ENCODE measurements at regions not wholly inside any gene's neighbourhood (a gene's known extent, or its start where the extent isn't known, plus 50 kb on each side); places are given as distances from the start of the nearest gene placed in this dataset.

- Histone ChIP-seq H3K4me3 (ENCODE audit: insufficient read depth, low read depth, low read length) (no peak overlapping the region), H4K20me1 (ENCODE audit: insufficient read depth, low read length) (no peaks in the 10 kb centered on the region), H3K27ac (ENCODE audit: low read depth, low read length) (no peak overlapping the region), H3K9me3 (ENCODE audit: insufficient read depth, low read depth, low read length) (no peaks in the 10 kb centered on the region), H3K4me2 (ENCODE audit: low read length) (no peak overlapping the region), H2AFZ (ENCODE audit: low read depth, low read length) (no peak overlapping the region), H3K27me3 (ENCODE audit: insufficient read depth, low read length) (no peaks in the 10 kb centered on the region), H3K36me3 (ENCODE audit: insufficient read depth, low read length) (no peaks in the 10 kb centered on the region), H3K79me2 (ENCODE audit: insufficient read depth, low read length) (no peaks in the 10 kb centered on the region), H3K9ac (ENCODE audit: low read length) (no peak overlapping the region), H3K4me1 (ENCODE audit: insufficient read depth, low read length) (peaks cover 19% of the 10 kb centered on the region)
- Mint-ChIP-seq H3K27me3 (ENCODE audit: low read depth, unreplicated experiment) (no peaks in the 10 kb centered on the region), H3K36me3 (ENCODE audit: low read depth, unreplicated experiment) (no peaks in the 10 kb centered on the region), H3K4me3 (ENCODE audit: unreplicated experiment) (no peak overlapping the region), H3K9me3 (ENCODE audit: unreplicated experiment) (no peaks in the 10 kb centered on the region), H3K4me1 (ENCODE audit: low read depth, unreplicated experiment) (peaks cover 14% of the 10 kb centered on the region), H3K27ac (ENCODE audit: unreplicated experiment) (no peak overlapping the region)
- DNase-seq (ENCODE audit: low read depth): no peak
- TF ChIP-seq CTCF (IDR thresholded peaks at IDR 0.05; ENCODE audit: insufficient read depth, low read depth, low read length) (no peak), EZH2 (IDR thresholded peaks at IDR 0.05; ENCODE audit: insufficient read depth, low read length) (no peak)
- FAIRE-seq: no peak
Measured at GRCh38 chr14:98184457-98184856, 1087.5 kb downstream of the BCL11B start.

DNA sequence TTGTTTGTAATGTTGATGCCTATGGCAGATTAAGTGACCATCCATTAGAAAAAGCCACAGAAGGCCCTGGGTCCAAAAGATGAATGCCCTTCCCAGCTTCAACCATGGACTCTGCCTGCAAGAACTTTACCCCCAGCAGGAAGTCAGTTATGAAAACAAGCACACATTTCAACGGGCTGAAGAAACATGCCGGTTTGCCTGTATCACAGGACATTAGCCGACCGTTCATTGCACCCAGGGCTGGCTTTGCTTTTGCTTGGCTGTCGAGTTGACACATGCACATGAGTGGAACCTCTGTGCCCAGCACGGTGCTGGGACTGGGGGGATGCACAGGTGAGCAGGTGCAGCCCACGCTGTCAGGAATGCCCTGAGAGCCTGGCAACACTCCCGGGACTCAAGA is 1087.0 kb downstream of the BCL11B start:
- no peak overlapping the region for H3K4me3 Mint-ChIP-seq (ENCODE audit: unreplicated experiment)
- Histone ChIP-seq H3K4me1 (ENCODE audit: insufficient read depth, low read length) (peaks cover 19% of the 10 kb centered on the region), H4K20me1 (ENCODE audit: insufficient read depth, low read length) (no peaks in the 10 kb centered on the region), H3K79me2 (ENCODE audit: insufficient read depth, low read length) (no peaks in the 10 kb centered on the region), H3K9me3 (ENCODE audit: insufficient read depth, low read depth, low read length) (no peaks in the 10 kb centered on the region), H3K4me2 (ENCODE audit: low read length) (no peak overlapping the region), H3K27me3 (ENCODE audit: insufficient read depth, low read length) (no peaks in the 10 kb centered on the region), H3K36me3 (ENCODE audit: insufficient read depth, low read length) (no peaks in the 10 kb centered on the region), H3K27ac (ENCODE audit: low read depth, low read length) (no peak overlapping the region), H3K4me3 (ENCODE audit: insufficient read depth, low read depth, low read length) (no peak overlapping the region), H3K9ac (ENCODE audit: low read length) (no peak overlapping the region), H2AFZ (ENCODE audit: low read depth, low read length) (no peak overlapping the region)
- DNase-seq (ENCODE audit: low read depth) (no peak), FAIRE-seq (no peak)
- no peaks in the 10 kb centered on the region for H3K36me3 Mint-ChIP-seq (ENCODE audit: low read depth, unreplicated experiment)
- TF ChIP-seq EZH2 (IDR thresholded peaks at IDR 0.05; ENCODE audit: insufficient read depth, low read length): no peak
- TF ChIP-seq CTCF (IDR thresholded peaks at IDR 0.05; ENCODE audit: insufficient read depth, low read depth, low read length): no peak
- H3K9me3 Mint-ChIP-seq (ENCODE audit: unreplicated experiment): no peaks in the 10 kb centered on the region
- no peak overlapping the region for H3K27ac Mint-ChIP-seq (ENCODE audit: unreplicated experiment)
- H3K27me3 Mint-ChIP-seq (ENCODE audit: low read depth, unreplicated experiment): no peaks in the 10 kb centered on the region
- peaks cover 14% of the 10 kb centered on the region for H3K4me1 Mint-ChIP-seq (ENCODE audit: low read depth, unreplicated experiment)

DNA sequence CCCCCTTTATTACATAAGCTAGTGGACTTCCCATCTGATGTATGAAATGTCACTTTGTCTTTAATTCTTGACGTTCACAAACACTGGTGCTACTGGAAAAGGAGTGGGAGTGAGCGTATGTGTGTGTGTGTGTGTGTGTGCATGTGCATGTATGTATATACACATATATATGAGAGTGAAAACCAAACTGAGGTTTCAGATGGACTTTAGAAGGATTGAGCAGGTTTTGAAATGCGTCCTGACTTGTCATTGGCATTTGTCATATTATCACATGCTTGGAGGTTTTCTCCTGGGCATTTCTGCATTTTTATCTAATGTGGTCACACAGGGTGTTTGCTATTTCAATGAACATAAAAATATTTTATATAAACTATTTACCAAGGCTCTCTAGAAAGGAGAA is 1085.9 kb downstream of the BCL11B start:
- Mint-ChIP-seq H3K4me1 (ENCODE audit: low read depth, unreplicated experiment) (peaks cover 14% of the 10 kb centered on the region), H3K27me3 (ENCODE audit: low read depth, unreplicated experiment) (peaks cover 3% of the 10 kb centered on the region), H3K9me3 (ENCODE audit: unreplicated experiment) (no peaks in the 10 kb centered on the region), H3K27ac (ENCODE audit: unreplicated experiment) (no peak overlapping the region), H3K36me3 (ENCODE audit: low read depth, unreplicated experiment) (no peaks in the 10 kb centered on the region), H3K4me3 (ENCODE audit: unreplicated experiment) (no peak overlapping the region)
- H3K4me2 ChIP-seq (ENCODE audit: low read length): no peak overlapping the region
- H3K36me3 ChIP-seq (ENCODE audit: insufficient read depth, low read length): no peaks in the 10 kb centered on the region
- H3K27ac ChIP-seq (ENCODE audit: low read depth, low read length): no peak overlapping the region
- no peaks in the 10 kb centered on the region for H3K79me2 ChIP-seq (ENCODE audit: insufficient read depth, low read length)
- H3K9ac ChIP-seq (ENCODE audit: low read length): no peak overlapping the region
- no peak for FAIRE-seq
- H2AFZ ChIP-seq (ENCODE audit: low read depth, low read length): no peak overlapping the region
- H3K27me3 ChIP-seq (ENCODE audit: insufficient read depth, low read length): no peaks in the 10 kb centered on the region
- TF ChIP-seq EZH2 (IDR thresholded peaks at IDR 0.05; ENCODE audit: insufficient read depth, low read length) (no peak), CTCF (IDR thresholded peaks at IDR 0.05; ENCODE audit: insufficient read depth, low read depth, low read length) (no peak)
- no peaks in the 10 kb centered on the region for H3K9me3 ChIP-seq (ENCODE audit: insufficient read depth, low read depth, low read length)
- H3K4me1 ChIP-seq (ENCODE audit: insufficient read depth, low read length): peaks cover 19% of the 10 kb centered on the region
- no peak overlapping the region for H3K4me3 ChIP-seq (ENCODE audit: insufficient read depth, low read depth, low read length)
- no peaks in the 10 kb centered on the region for H4K20me1 ChIP-seq (ENCODE audit: insufficient read depth, low read length)
- no peak for DNase-seq (ENCODE audit: low read depth)

Measured in astrocyte (in vitro differentiated cells and primary cell).